ENCODE measurements at regions not wholly inside any gene's neighbourhood (a gene's known extent, or its start where the extent isn't known, plus 50 kb on each side); places are given as distances from the start of the nearest gene placed in this dataset.

GRCh38 chr9:103152473-103152872 is 157.3 kb downstream of the CYLC2 start:
- no peak for TF ChIP-seq CTCF (tag by site-specific recombination; IDR thresholded peaks at IDR 0.05)
- no peak for TF ChIP-seq SALL2 (tag by site-specific recombination; IDR thresholded peaks at IDR 0.05; ENCODE audit: borderline replicate concordance)
- no peak for TF ChIP-seq ZNF248 (tag by site-specific recombination; IDR thresholded peaks at IDR 0.05)
- no peak for TF ChIP-seq ZNF610 (tag by site-specific recombination; IDR thresholded peaks at IDR 0.05; ENCODE audit: borderline replicate concordance)
- no peak for TF ChIP-seq ZNF280C (tag by site-specific recombination; IDR thresholded peaks at IDR 0.05)
- no peak for TF ChIP-seq ZNF302 (tag by site-specific recombination; IDR thresholded peaks at IDR 0.05; ENCODE audit: low read depth)
- TF ChIP-seq ZNF114 (tag by site-specific recombination; IDR thresholded peaks at IDR 0.05): no peak
- TF ChIP-seq ZNF398 (tag by site-specific recombination; IDR thresholded peaks at IDR 0.05): no peak
- no peak for TF ChIP-seq ZNF146 (tag by site-specific recombination; IDR thresholded peaks at IDR 0.05)
